ENCODE measurements at regions not wholly inside any gene's neighbourhood (a gene's known extent, or its start where the extent isn't known, plus 50 kb on each side); places are given as distances from the start of the nearest gene placed in this dataset.

DNA sequence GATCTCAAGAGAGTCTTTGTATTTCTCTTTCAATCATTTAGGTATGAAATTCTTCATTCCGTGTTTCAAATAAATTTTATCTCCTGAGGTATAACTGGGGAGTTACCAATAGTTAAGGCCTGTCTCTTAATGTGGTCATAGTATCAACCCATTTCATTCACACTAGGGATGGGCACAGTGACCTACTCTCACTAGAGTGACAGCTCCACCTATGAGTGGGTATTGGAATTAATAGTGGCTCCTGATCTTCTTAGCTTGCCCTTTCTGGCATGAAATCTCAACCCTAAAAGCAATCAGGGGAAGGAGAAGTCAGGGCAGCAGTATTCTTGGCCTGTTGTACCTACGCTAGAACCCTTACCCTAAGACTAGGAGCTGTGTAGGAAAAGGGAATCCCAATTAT lies 507.7 kb downstream of the FAM181B start:
- no peak overlapping the region for H3K4me3 ChIP-seq (replicated peaks; ENCODE audit: low read depth, low read length)
- DNase-seq (ENCODE audit: extremely low read depth, insufficient read length): no peak
- no peaks in the 10 kb centered on the region for H3K36me3 ChIP-seq (ENCODE audit: control insufficient read depth, insufficient read depth, low read length)
- TF ChIP-seq CTCF (IDR thresholded peaks at IDR 0.05; ENCODE audit: insufficient read depth, low read length, poor library complexity, severe bottlenecking): peak; percentile 22
- H3K27me3 ChIP-seq (replicated peaks; ENCODE audit: control insufficient read depth, insufficient read depth, low read length): no peaks in the 10 kb centered on the region

- H3K27me3 ChIP-seq (replicated peaks; ENCODE audit: control insufficient read depth, insufficient read depth, low read length): no peaks in the 10 kb centered on the region
- no peak overlapping the region for H3K4me3 ChIP-seq (replicated peaks; ENCODE audit: low read depth, low read length)
- no peak for TF ChIP-seq CTCF (IDR thresholded peaks at IDR 0.05; ENCODE audit: insufficient read depth, low read length, poor library complexity, severe bottlenecking)
- DNase-seq (ENCODE audit: extremely low read depth, insufficient read length): no peak
- no peaks in the 10 kb centered on the region for H3K36me3 ChIP-seq (ENCODE audit: control insufficient read depth, insufficient read depth, low read length)
Measured at GRCh38 chr11:82225502-82225901, 508.2 kb downstream of the FAM181B start.

GRCh38 chr11:82216927-82217570 lies 516.6 kb downstream of the FAM181B start:
- Histone ChIP-seq H3K36me3 (ENCODE audit: control insufficient read depth, insufficient read depth, low read length) (no peaks in the 10 kb centered on the region), H3K27me3 (replicated peaks; ENCODE audit: control insufficient read depth, insufficient read depth, low read length) (no peaks in the 10 kb centered on the region; the same call in 1 of the 2 replicates), H3K4me3 (replicated peaks; ENCODE audit: low read depth, low read length) (no peak overlapping the region)
- DNase-seq (ENCODE audit: extremely low read depth, insufficient read length): no peak
- no peak for TF ChIP-seq CTCF (IDR thresholded peaks at IDR 0.05; ENCODE audit: insufficient read depth, low read length, poor library complexity, severe bottlenecking)

DNA sequence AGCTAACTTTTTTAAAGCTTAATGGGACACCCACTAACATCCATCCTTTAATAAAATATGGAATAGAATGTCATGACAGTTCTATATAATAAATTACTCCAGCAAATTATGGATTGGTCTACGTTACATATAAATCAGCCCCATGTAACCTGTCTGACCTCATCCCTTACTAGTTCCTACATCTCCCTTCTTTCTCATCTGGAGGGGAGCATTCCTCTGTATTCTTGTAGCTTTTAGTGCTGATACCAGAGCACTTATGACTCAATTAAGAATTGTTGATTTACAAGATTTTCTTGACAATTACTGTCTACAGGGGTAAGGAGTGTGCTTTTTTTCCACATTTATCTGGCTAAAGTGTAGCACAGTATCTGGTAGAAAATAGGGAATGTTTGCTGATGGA lies 523.7 kb downstream of the FAM181B start:
- H3K36me3 ChIP-seq (ENCODE audit: control insufficient read depth, insufficient read depth, low read length): no peaks in the 10 kb centered on the region
- H3K27me3 ChIP-seq (replicated peaks; ENCODE audit: control insufficient read depth, insufficient read depth, low read length): no peaks in the 10 kb centered on the region

DNA sequence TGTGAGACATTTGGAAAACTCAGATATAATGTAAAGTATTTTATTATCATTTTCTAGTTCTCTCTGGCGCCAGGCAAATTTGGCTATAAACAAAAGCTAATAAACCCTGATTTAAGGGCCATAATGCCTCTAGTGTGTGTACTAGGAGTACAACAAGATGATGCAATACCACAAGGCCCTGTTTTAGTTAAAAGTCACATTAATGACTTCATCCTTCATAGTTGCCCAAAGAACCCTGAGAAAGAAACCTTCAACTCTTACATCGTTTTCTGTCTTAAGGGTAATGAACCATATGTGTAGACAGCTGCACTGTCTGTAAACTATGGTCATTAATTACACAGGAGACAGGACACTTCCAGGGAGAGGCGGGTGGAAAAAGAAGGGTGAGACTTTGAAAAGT lies 538.4 kb downstream of the FAM181B start:
- TF ChIP-seq CTCF (IDR thresholded peaks at IDR 0.05; ENCODE audit: insufficient read depth, low read length, poor library complexity, severe bottlenecking): no peak
- no peak overlapping the region for H3K4me3 ChIP-seq (replicated peaks; ENCODE audit: low read depth, low read length)
- no peak for DNase-seq (ENCODE audit: extremely low read depth, insufficient read length)

More for the DNA sequence above, 523.7 kb downstream of the FAM181B start:
- TF ChIP-seq CTCF (IDR thresholded peaks at IDR 0.05; ENCODE audit: insufficient read depth, low read length, poor library complexity, severe bottlenecking): no peak
- DNase-seq (ENCODE audit: extremely low read depth, insufficient read length): no peak
- no peak overlapping the region for H3K4me3 ChIP-seq (replicated peaks; ENCODE audit: low read depth, low read length)

DNA sequence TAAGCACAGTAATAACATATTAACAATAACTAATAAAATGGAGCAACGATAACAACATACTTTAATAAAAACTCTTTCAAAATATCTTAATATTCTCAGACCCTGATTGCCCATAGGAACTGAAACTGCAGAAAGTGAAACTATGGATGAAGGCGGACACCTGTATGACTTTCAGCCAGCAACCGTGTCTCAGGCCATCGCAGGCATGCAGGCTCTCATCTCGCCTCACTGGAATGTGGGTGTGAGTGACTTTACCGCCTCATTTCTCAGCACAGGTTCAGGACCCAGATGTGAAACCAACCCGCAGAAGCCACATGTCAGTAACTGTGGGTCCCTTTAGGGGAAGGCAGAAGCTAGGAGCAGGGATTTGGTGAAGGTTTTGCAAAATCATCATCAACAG lies 539.1 kb downstream of the FAM181B start:
- H3K36me3 ChIP-seq (ENCODE audit: control insufficient read depth, insufficient read depth, low read length): no peaks in the 10 kb centered on the region
- no peak overlapping the region for H3K4me3 ChIP-seq (replicated peaks; ENCODE audit: low read depth, low read length)
- no peaks in the 10 kb centered on the region for H3K27me3 ChIP-seq (replicated peaks; ENCODE audit: control insufficient read depth, insufficient read depth, low read length)
- no peak for TF ChIP-seq CTCF (IDR thresholded peaks at IDR 0.05; ENCODE audit: insufficient read depth, low read length, poor library complexity, severe bottlenecking)
- peak; percentile 11 for DNase-seq (ENCODE audit: extremely low read depth, insufficient read length)

More for the DNA sequence above, 538.4 kb downstream of the FAM181B start:
- H3K27me3 ChIP-seq (replicated peaks; ENCODE audit: control insufficient read depth, insufficient read depth, low read length): no peaks in the 10 kb centered on the region
- no peaks in the 10 kb centered on the region for H3K36me3 ChIP-seq (ENCODE audit: control insufficient read depth, insufficient read depth, low read length)

Measured in GM06990 (cell line).